ENCODE measurements at regions not wholly inside any gene's neighbourhood (a gene's known extent, or its start where the extent isn't known, plus 50 kb on each side); places are given as distances from the start of the nearest gene placed in this dataset.

DNA sequence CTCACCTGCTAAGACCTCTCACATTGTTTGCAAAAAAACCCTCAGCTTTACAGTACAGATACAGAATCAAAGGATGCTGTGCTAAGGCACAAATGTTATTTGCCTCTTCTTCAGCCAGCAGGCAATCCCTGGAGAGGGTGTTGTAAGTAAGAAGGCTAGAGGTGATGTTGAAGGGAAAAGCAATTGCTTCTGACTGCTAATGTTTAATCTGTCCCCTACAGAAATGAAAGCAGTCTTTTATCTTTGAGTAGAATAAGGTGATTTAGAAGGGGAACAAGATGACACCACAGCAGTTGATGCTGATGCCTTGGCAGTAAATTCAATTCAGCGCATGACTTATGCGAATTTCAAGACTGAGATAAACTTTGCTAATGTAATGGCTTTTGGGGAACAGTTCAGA lies 1064.8 kb upstream of the IGFBP7 start:
- FAIRE-seq (no peak), DNase-seq (ENCODE audit: insufficient read length, low spot score) (no peak)
- TF ChIP-seq, protein P1, sequence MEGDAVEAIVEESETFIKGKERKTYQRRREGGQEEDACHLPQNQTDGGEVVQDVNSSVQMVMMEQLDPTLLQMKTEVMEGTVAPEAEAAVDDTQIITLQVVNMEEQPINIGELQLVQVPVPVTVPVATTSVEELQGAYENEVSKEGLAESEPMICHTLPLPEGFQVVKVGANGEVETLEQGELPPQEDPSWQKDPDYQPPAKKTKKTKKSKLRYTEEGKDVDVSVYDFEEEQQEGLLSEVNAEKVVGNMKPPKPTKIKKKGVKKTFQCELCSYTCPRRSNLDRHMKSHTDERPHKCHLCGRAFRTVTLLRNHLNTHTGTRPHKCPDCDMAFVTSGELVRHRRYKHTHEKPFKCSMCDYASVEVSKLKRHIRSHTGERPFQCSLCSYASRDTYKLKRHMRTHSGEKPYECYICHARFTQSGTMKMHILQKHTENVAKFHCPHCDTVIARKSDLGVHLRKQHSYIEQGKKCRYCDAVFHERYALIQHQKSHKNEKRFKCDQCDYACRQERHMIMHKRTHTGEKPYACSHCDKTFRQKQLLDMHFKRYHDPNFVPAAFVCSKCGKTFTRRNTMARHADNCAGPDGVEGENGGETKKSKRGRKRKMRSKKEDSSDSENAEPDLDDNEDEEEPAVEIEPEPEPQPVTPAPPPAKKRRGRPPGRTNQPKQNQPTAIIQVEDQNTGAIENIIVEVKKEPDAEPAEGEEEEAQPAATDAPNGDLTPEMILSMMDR (IDR thresholded peaks at IDR 0.05; ENCODE audit: insufficient read depth, missing control alignments): no peak

DNA sequence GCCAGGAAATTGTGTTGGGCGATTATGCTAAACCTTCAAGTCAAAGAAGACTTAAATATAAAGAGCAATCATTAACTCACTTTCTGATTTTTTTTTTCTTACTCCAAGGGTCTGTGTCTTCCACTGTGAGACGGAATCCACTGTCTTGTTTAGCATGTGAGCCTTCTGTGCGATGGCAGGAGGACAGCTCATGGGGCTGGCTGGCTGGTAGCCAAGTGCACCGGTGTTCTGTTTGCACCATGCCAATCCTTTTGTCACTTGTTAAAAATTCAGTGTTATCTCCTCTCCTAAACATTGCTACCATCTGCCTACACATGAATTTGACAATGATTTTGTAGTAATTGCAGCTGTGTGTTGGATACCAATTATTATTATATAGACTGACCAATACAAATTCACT lies 1056.3 kb upstream of the IGFBP7 start:
- DNase-seq (ENCODE audit: insufficient read length, low spot score): no peak
- FAIRE-seq: no peak
- TF ChIP-seq, protein P1 (IDR thresholded peaks at IDR 0.05; ENCODE audit: insufficient read depth, missing control alignments): no peak

DNA sequence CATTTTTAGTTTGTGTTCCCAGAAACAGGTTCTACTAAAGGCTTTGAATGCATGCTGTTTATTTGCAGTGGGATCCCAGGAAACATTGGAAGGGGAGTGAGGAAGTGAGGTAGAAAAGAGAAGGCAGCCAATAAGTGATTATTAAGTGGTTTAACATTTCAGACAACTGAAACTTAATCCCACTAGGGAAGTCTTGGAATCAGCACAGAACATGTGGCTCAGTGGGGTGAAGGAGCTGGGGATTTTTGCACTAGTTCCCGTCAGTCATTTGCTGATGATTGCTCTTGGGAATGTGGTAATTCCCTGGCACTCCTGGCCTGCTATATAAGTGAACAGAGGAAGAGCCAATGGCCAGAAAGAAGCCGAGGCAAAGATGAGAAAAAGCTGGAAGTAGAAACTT lies 1053.0 kb upstream of the IGFBP7 start:
- no peak for FAIRE-seq
- TF ChIP-seq, protein P1 (IDR thresholded peaks at IDR 0.05; ENCODE audit: insufficient read depth, missing control alignments): no peak

DNA sequence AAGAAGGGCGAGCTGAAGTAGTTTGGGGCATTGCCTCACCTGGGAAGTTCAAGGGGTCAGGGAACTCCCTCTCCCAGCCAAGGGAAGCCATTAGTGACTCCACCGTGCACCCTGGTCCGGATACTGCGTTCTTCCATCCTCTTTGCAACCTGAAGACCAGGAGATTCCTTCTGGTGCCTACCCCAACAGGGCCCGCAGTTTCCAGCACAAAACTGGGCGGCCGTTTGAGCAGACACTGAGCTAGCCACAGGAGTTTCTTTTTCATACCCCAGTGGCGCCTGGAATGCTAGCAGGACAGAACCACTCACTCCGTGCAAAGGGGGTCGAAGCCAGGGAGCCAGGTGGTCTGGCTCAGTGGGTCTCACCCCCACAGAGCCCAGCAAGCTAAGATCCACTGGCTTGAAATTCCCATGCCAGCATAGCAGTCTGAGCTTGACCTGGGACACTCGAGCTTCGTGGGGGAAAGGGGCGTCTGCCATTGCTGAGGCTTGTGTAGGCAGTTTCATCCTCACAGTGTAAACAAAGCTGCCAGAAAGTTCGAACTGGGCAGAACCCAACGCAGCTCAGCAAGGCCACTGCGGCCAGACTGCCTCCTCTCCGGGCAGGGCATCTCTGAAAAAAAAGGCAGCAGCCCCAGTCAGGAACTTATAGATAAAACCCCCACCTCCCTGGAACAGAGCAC lies 1039.4 kb upstream of the IGFBP7 start:
- FAIRE-seq (no peak), DNase-seq (ENCODE audit: insufficient read length, low spot score) (no peak)
- TF ChIP-seq, protein P1 (IDR thresholded peaks at IDR 0.05; ENCODE audit: insufficient read depth, missing control alignments): no peak

More for the DNA sequence above, 1053.0 kb upstream of the IGFBP7 start:
- no peak for DNase-seq (ENCODE audit: insufficient read length, low spot score)

DNA sequence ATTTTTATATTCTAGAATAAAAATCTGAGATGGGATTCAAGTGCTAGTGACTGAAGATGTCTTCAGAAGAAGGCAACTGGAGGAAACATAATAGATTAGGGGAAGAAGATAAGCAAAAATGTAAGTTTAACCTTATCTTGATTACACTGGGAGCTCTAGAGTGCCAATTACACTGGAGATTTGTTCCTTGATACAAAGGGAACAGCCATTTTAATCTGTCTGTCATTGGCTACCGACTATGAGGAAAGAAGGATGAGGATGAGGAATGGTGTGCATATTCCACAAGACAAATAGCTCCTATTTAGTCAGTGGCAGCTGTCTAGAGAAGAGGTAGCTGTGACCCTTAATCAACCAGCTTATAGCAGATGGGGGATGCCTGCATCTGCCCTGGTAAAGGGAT lies 1034.5 kb upstream of the IGFBP7 start:
- no peak for DNase-seq (ENCODE audit: insufficient read length, low spot score)

DNA sequence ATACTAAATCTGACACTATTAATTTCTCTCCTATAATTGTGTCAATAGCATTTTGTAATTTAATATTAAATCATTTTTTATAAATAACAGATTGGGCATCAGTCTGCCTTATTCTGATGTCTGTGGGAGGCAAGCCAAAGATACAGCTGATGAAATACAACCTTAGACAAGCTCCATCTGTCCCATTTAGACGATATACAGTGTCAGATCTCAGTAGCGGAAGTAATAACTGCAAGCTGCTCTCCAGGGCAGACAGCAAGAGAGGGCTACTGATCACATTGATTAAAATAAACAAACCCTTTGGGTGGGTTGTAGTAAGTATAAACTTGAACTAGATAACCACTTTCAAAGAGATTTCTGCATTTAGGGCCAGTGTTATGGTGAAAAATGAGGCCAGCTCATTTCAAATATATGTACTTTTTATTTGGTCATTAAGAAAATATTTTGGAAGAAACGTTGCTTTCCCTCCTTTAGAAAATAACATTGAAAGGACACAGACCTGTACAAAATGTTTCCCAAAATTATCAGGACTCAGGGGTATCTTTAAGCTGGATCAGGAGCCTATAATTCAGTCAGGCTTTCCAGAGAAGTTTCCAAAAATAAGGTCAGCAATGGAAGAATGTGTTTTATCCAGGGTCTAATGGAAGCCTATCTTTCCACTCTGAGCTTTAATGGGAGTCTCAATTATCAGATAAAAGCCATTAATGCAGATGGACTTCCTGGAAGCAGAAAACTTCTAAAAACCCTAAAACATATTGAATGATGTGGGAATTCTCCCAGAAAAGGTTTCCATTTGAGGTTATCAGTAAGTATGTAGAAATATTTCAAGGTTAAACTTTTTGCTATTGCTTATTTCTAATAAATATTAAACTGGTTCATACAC lies 1028.8 kb upstream of the IGFBP7 start:
- DNase-seq (ENCODE audit: insufficient read length, low spot score) (no peak), FAIRE-seq (no peak)
- TF ChIP-seq, protein P1 (IDR thresholded peaks at IDR 0.05; ENCODE audit: insufficient read depth, missing control alignments): no peak

More for the DNA sequence above, 1034.5 kb upstream of the IGFBP7 start:
- peak; percentile 60 for FAIRE-seq
- TF ChIP-seq, protein P1 (IDR thresholded peaks at IDR 0.05; ENCODE audit: insufficient read depth, missing control alignments): no peak

DNA sequence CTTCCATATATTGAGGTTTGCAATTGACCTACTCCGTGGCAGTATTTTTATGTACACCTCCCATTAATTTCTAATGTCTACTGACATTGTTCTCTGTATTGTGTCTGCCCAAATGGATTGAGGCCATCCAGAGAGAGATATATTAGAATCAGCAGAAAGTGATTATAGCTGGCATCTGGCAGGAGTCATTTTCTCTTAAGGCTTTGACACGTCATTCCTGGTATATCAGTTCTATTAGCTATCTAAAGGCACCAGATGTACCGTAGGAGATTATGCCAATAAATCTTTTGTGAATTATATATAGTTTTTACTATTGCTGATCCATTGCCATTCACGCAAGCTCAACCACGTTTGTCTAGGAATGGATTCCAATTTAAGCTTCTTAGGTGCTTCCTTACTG lies 1026.4 kb upstream of the IGFBP7 start:
- no peak for FAIRE-seq

More for the DNA sequence above, 1026.4 kb upstream of the IGFBP7 start:
- TF ChIP-seq, protein P1 (IDR thresholded peaks at IDR 0.05; ENCODE audit: insufficient read depth, missing control alignments): no peak
- DNase-seq (ENCODE audit: insufficient read length, low spot score): no peak

Measured in D721Med (cell line).